ENCODE measurements at regions not wholly inside any gene's neighbourhood (a gene's known extent, or its start where the extent isn't known, plus 50 kb on each side); places are given as distances from the start of the nearest gene placed in this dataset.

- no peak overlapping the region for H2AK5ac ChIP-seq (ENCODE audit: low read length, severe bottlenecking)
Observed at GRCh38 chr1:191648939-191649338, 509.3 kb upstream of the RGS18 start.

DNA sequence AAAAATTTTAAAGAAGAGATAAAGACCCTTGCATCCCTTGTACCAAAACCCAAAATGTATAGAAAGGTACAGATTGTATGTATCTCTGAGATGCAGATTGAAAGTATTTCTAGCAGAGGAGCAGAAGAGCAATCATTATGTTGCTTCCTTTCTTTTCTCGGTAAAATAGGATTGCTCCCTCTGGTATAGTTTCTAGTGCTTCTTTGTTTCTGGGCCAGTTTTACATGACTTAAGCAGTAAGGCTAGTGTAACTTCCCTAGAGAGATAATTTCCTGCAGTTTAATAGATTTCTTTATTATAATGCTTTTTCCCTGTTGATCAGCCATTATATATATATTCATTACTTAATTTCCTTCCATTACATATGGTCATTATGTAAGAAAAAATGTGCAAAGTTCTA is 496.2 kb upstream of the RGS18 start:
- Histone ChIP-seq H3K9me3 (ENCODE audit: control insufficient read depth, low read length) (no peaks in the 10 kb centered on the region), H2AK5ac (ENCODE audit: low read length, severe bottlenecking) (no peak overlapping the region), H2AFZ (ENCODE audit: low read depth, low read length) (no peak overlapping the region), H3K36me3 (ENCODE audit: control insufficient read depth in 1 of 2, insufficient read depth in 2 of 2, low read depth in 1 of 2, low read length in 2 of 2) (no peaks in the 10 kb centered on the region), H3K79me1 (replicated peaks; ENCODE audit: low read length, poor library complexity, severe bottlenecking) (no peaks in the 10 kb centered on the region), H3K18ac (ENCODE audit: low read depth in 1 of 2, low read length in 2 of 2) (no peak overlapping the region), H2BK5ac (ENCODE audit: low read depth, low read length, poor library complexity, severe bottlenecking) (no peak overlapping the region), H4K8ac (ENCODE audit: low read length) (no peak overlapping the region), H3K14ac (ENCODE audit: low read length in 2 of 2) (no peak overlapping the region), H2BK12ac (ENCODE audit: low read length in 2 of 2) (no peak overlapping the region), H3K4me1 (ENCODE audit: control insufficient read depth, insufficient read depth, low read depth, low read length) (no peaks in the 10 kb centered on the region), H3K4me3 (ENCODE audit: insufficient read depth in 1 of 2, low read depth in 1 of 2, low read length in 2 of 2) (no peak overlapping the region), H3K4ac (ENCODE audit: low read depth in 1 of 2, low read length in 2 of 2) (no peak overlapping the region), H4K91ac (ENCODE audit: low read length) (no peak overlapping the region), H3K27me3 (ENCODE audit: control insufficient read depth in 1 of 2, insufficient read depth in 1 of 2, low read length in 2 of 2) (no peaks in the 10 kb centered on the region), H2BK120ac (ENCODE audit: low read depth, low read length) (no peak overlapping the region), H3K27ac (ENCODE audit: low read length, poor library complexity, severe bottlenecking) (no peak overlapping the region), H3K9ac (ENCODE audit: low read length) (no peak overlapping the region), H2BK15ac (ENCODE audit: low read depth, poor library complexity, severe bottlenecking) (no peak overlapping the region), H3K4me2 (ENCODE audit: low read length, poor library complexity, severe bottlenecking) (no peak overlapping the region), H3K23ac (ENCODE audit: low read length in 2 of 2) (no peak overlapping the region)
- no peak for DNase-seq
- WGBS, result no CpG with 5 or more reads among the region's 1 CpG

More at GRCh38 chr1:191648939-191649338, 509.3 kb upstream of the RGS18 start:
- no peaks in the 10 kb centered on the region for H3K27me3 ChIP-seq (ENCODE audit: control insufficient read depth in 1 of 2, insufficient read depth in 1 of 2, low read length in 2 of 2)
- WGBS, result 100% methylated on average over 1 of the region's 2 CpGs
- no peak overlapping the region for H4K91ac ChIP-seq (ENCODE audit: low read length)
- H2BK15ac ChIP-seq (ENCODE audit: low read depth, poor library complexity, severe bottlenecking), result no peak overlapping the region
- no peak overlapping the region for H3K4me2 ChIP-seq (ENCODE audit: low read length, poor library complexity, severe bottlenecking)
- no peak for DNase-seq
- no peak overlapping the region for H3K9ac ChIP-seq (ENCODE audit: low read length)
- H3K9me3 ChIP-seq (ENCODE audit: control insufficient read depth, low read length), result no peaks in the 10 kb centered on the region
- no peak overlapping the region for H4K8ac ChIP-seq (ENCODE audit: low read length)
- no peak overlapping the region for H2BK5ac ChIP-seq (ENCODE audit: low read depth, low read length, poor library complexity, severe bottlenecking)
- no peaks in the 10 kb centered on the region for H3K4me1 ChIP-seq (ENCODE audit: control insufficient read depth, insufficient read depth, low read depth, low read length)
- no peak overlapping the region for H2BK120ac ChIP-seq (ENCODE audit: low read depth, low read length)
- H2AFZ ChIP-seq (ENCODE audit: low read depth, low read length), result no peak overlapping the region
- no peak overlapping the region for H3K18ac ChIP-seq (ENCODE audit: low read depth in 1 of 2, low read length in 2 of 2)
- H3K4me3 ChIP-seq (ENCODE audit: insufficient read depth in 1 of 2, low read depth in 1 of 2, low read length in 2 of 2), result no peak overlapping the region
- H3K27ac ChIP-seq (ENCODE audit: low read length, poor library complexity, severe bottlenecking), result no peak overlapping the region
- no peak overlapping the region for H3K4ac ChIP-seq (ENCODE audit: low read depth in 1 of 2, low read length in 2 of 2)
- no peak overlapping the region for H3K14ac ChIP-seq (ENCODE audit: low read length in 2 of 2)
- no peaks in the 10 kb centered on the region for H3K79me1 ChIP-seq (replicated peaks; ENCODE audit: low read length, poor library complexity, severe bottlenecking)
- no peak overlapping the region for H3K23ac ChIP-seq (ENCODE audit: low read length in 2 of 2)
- H2BK12ac ChIP-seq (ENCODE audit: low read length in 2 of 2), result no peak overlapping the region
- no peaks in the 10 kb centered on the region for H3K36me3 ChIP-seq (ENCODE audit: control insufficient read depth in 1 of 2, insufficient read depth in 2 of 2, low read depth in 1 of 2, low read length in 2 of 2)

- 100% methylated on average over 1 of the region's 1 CpG for WGBS
- no peak overlapping the region for H2AK5ac ChIP-seq (ENCODE audit: low read length, severe bottlenecking)
- H2BK120ac ChIP-seq (ENCODE audit: low read depth, low read length), result no peak overlapping the region
- no peak overlapping the region for H4K91ac ChIP-seq (ENCODE audit: low read length)
- no peaks in the 10 kb centered on the region for H3K27me3 ChIP-seq (ENCODE audit: control insufficient read depth in 1 of 2, insufficient read depth in 1 of 2, low read length in 2 of 2)
- no peak overlapping the region for H2BK5ac ChIP-seq (ENCODE audit: low read depth, low read length, poor library complexity, severe bottlenecking)
- H3K18ac ChIP-seq (ENCODE audit: low read depth in 1 of 2, low read length in 2 of 2), result no peak overlapping the region
- H3K27ac ChIP-seq (ENCODE audit: low read length, poor library complexity, severe bottlenecking), result no peak overlapping the region
- no peak overlapping the region for H2BK12ac ChIP-seq (ENCODE audit: low read length in 2 of 2)
- H2BK15ac ChIP-seq (ENCODE audit: low read depth, poor library complexity, severe bottlenecking), result no peak overlapping the region
- no peaks in the 10 kb centered on the region for H3K36me3 ChIP-seq (ENCODE audit: control insufficient read depth in 1 of 2, insufficient read depth in 2 of 2, low read depth in 1 of 2, low read length in 2 of 2)
- H3K4ac ChIP-seq (ENCODE audit: low read depth in 1 of 2, low read length in 2 of 2), result no peak overlapping the region
- no peak for DNase-seq
- H3K79me1 ChIP-seq (replicated peaks; ENCODE audit: low read length, poor library complexity, severe bottlenecking), result no peaks in the 10 kb centered on the region
- H3K14ac ChIP-seq (ENCODE audit: low read length in 2 of 2), result no peak overlapping the region
- no peak overlapping the region for H3K9ac ChIP-seq (ENCODE audit: low read length)
- no peaks in the 10 kb centered on the region for H3K4me1 ChIP-seq (ENCODE audit: control insufficient read depth, insufficient read depth, low read depth, low read length)
- H2AFZ ChIP-seq (ENCODE audit: low read depth, low read length), result no peak overlapping the region
- no peaks in the 10 kb centered on the region for H3K9me3 ChIP-seq (ENCODE audit: control insufficient read depth, low read length)
- H4K8ac ChIP-seq (ENCODE audit: low read length), result no peak overlapping the region
- no peak overlapping the region for H3K4me3 ChIP-seq (ENCODE audit: insufficient read depth in 1 of 2, low read depth in 1 of 2, low read length in 2 of 2)
- no peak overlapping the region for H3K23ac ChIP-seq (ENCODE audit: low read length in 2 of 2)
- H3K4me2 ChIP-seq (ENCODE audit: low read length, poor library complexity, severe bottlenecking), result no peak overlapping the region
Observed at GRCh38 chr1:191662746-191663145, 495.5 kb upstream of the RGS18 start.

GRCh38 chr1:191668525-191668924 is 489.7 kb upstream of the RGS18 start:
- no peak overlapping the region for H3K4me3 ChIP-seq (ENCODE audit: insufficient read depth in 1 of 2, low read depth in 1 of 2, low read length in 2 of 2)
- no peak overlapping the region for H2BK5ac ChIP-seq (ENCODE audit: low read depth, low read length, poor library complexity, severe bottlenecking)
- no peak overlapping the region for H2BK15ac ChIP-seq (ENCODE audit: low read depth, poor library complexity, severe bottlenecking)
- no peak overlapping the region for H4K8ac ChIP-seq (ENCODE audit: low read length)
- H3K4me1 ChIP-seq (ENCODE audit: control insufficient read depth, insufficient read depth, low read depth, low read length), result peaks cover 2% of the 10 kb centered on the region
- H2BK120ac ChIP-seq (ENCODE audit: low read depth, low read length), result no peak overlapping the region
- no peaks in the 10 kb centered on the region for H3K36me3 ChIP-seq (ENCODE audit: control insufficient read depth in 1 of 2, insufficient read depth in 2 of 2, low read depth in 1 of 2, low read length in 2 of 2)
- no peak overlapping the region for H3K4ac ChIP-seq (ENCODE audit: low read depth in 1 of 2, low read length in 2 of 2)
- no peak overlapping the region for H3K23ac ChIP-seq (ENCODE audit: low read length in 2 of 2)
- H2AK5ac ChIP-seq (ENCODE audit: low read length, severe bottlenecking), result no peak overlapping the region
- no peaks in the 10 kb centered on the region for H3K79me1 ChIP-seq (replicated peaks; ENCODE audit: low read length, poor library complexity, severe bottlenecking)
- H2AFZ ChIP-seq (ENCODE audit: low read depth, low read length), result no peak overlapping the region
- no peak overlapping the region for H3K18ac ChIP-seq (ENCODE audit: low read depth in 1 of 2, low read length in 2 of 2)
- 91% methylated on average over 5 of the region's 5 CpGs for WGBS
- H3K9ac ChIP-seq (ENCODE audit: low read length), result no peak overlapping the region
- no peak overlapping the region for H4K91ac ChIP-seq (ENCODE audit: low read length)
- H3K9me3 ChIP-seq (ENCODE audit: control insufficient read depth, low read length), result no peaks in the 10 kb centered on the region
- no peak overlapping the region for H3K27ac ChIP-seq (ENCODE audit: low read length, poor library complexity, severe bottlenecking)
- no peak for DNase-seq
- H3K4me2 ChIP-seq (ENCODE audit: low read length, poor library complexity, severe bottlenecking), result no peak overlapping the region
- no peak overlapping the region for H3K14ac ChIP-seq (ENCODE audit: low read length in 2 of 2)
- no peak overlapping the region for H2BK12ac ChIP-seq (ENCODE audit: low read length in 2 of 2)
- H3K27me3 ChIP-seq (ENCODE audit: control insufficient read depth in 1 of 2, insufficient read depth in 1 of 2, low read length in 2 of 2), result no peaks in the 10 kb centered on the region

Measured in mesenchymal stem cell (in vitro differentiated cells and primary cell).